ENCODE measurements at regions not wholly inside any gene's neighbourhood (a gene's known extent, or its start where the extent isn't known, plus 50 kb on each side); places are given as distances from the start of the nearest gene placed in this dataset.

- DNase-seq (ENCODE audit: low read depth in 2 of 2), result peak; percentile 42 to 74
These were observed 61.6 kb upstream of the MAP4 start for GRCh38 chr3:48077815-48078214.

GRCh38 chr3:48070030-48070429 lies 53.8 kb upstream of the MAP4 start:
- Histone ChIP-seq H3K4me2 (ENCODE audit: extremely low read depth, insufficient read depth, low read length) (no peak overlapping the region), H3K4me3 (replicated peaks in 1 of 4; ENCODE audit: control extremely low read depth in 1 of 4, insufficient read depth in 1 of 4, low read depth in 3 of 4, low read length in 4 of 4) (no peak overlapping the region), H3K79me2 (ENCODE audit: control insufficient read depth, insufficient read depth, low read length) (peaks cover 96% of the 10 kb centered on the region), H3K27me3 (ENCODE audit: control insufficient read depth, insufficient read depth, low read length) (no peaks in the 10 kb centered on the region), H4K20me1 (ENCODE audit: control insufficient read depth, extremely low read depth, insufficient read depth, low read length) (peaks cover 4% of the 10 kb centered on the region), H3K27ac (ENCODE audit: insufficient read depth, low read length) (no peak overlapping the region), H3K9me3 (ENCODE audit: control insufficient read depth, insufficient read depth, low read depth, low read length) (no peaks in the 10 kb centered on the region), H2AFZ (ENCODE audit: low read length) (no peak overlapping the region), H3K4me1 (ENCODE audit: control insufficient read depth, extremely low read depth, insufficient read depth, low read length) (peaks cover 7% of the 10 kb centered on the region), H3K9ac (ENCODE audit: insufficient read depth, low read length) (no peak overlapping the region), H3K36me3 (ENCODE audit: control insufficient read depth, insufficient read depth, low read length) (no peaks in the 10 kb centered on the region)
- TF ChIP-seq EZH2 (IDR thresholded peaks at IDR 0.05; ENCODE audit: low read length, missing control alignments) (no peak), CTCF (conservative IDR thresholded peaks at IDR 0.05 in 1 of 2, IDR thresholded peaks at IDR 0.05 in 1 of 2; ENCODE audit: low read depth in 1 of 2, low read length in 2 of 2) (no peak)
- no peak for DNase-seq (ENCODE audit: low read depth in 2 of 2)

More at GRCh38 chr3:48077815-48078214, 61.6 kb upstream of the MAP4 start:
- Histone ChIP-seq H3K9me3 (ENCODE audit: control insufficient read depth, insufficient read depth, low read depth, low read length) (no peaks in the 10 kb centered on the region), H3K9ac (ENCODE audit: insufficient read depth, low read length) (no peak overlapping the region), H3K4me1 (ENCODE audit: control insufficient read depth, extremely low read depth, insufficient read depth, low read length) (peaks cover 7% of the 10 kb centered on the region), H4K20me1 (ENCODE audit: control insufficient read depth, extremely low read depth, insufficient read depth, low read length) (peaks cover 2% of the 10 kb centered on the region), H3K4me3 (replicated peaks in 1 of 4; ENCODE audit: control extremely low read depth in 1 of 4, insufficient read depth in 1 of 4, low read depth in 3 of 4, low read length in 4 of 4) (no peak overlapping the region), H2AFZ (ENCODE audit: low read length) (no peak overlapping the region), H3K36me3 (ENCODE audit: control insufficient read depth, insufficient read depth, low read length) (no peaks in the 10 kb centered on the region), H3K27me3 (ENCODE audit: control insufficient read depth, insufficient read depth, low read length) (no peaks in the 10 kb centered on the region), H3K79me2 (ENCODE audit: control insufficient read depth, insufficient read depth, low read length) (peaks cover 94% of the 10 kb centered on the region), H3K27ac (ENCODE audit: insufficient read depth, low read length) (no peak overlapping the region), H3K4me2 (ENCODE audit: extremely low read depth, insufficient read depth, low read length) (no peak overlapping the region)
- TF ChIP-seq CTCF (conservative IDR thresholded peaks at IDR 0.05 in 1 of 2, IDR thresholded peaks at IDR 0.05 in 1 of 2; ENCODE audit: low read depth in 1 of 2, low read length in 2 of 2) (no peak), EZH2 (IDR thresholded peaks at IDR 0.05; ENCODE audit: low read length, missing control alignments) (no peak)

GRCh38 chr3:48069339-48069738 lies 53.1 kb upstream of the MAP4 start:
- no peak for TF ChIP-seq EZH2 (IDR thresholded peaks at IDR 0.05; ENCODE audit: low read length, missing control alignments)
- no peak for TF ChIP-seq CTCF (conservative IDR thresholded peaks at IDR 0.05 in 1 of 2, IDR thresholded peaks at IDR 0.05 in 1 of 2; ENCODE audit: low read depth in 1 of 2, low read length in 2 of 2)
- peaks cover 96% of the 10 kb centered on the region for H3K79me2 ChIP-seq (ENCODE audit: control insufficient read depth, insufficient read depth, low read length)
- H3K9me3 ChIP-seq (ENCODE audit: control insufficient read depth, insufficient read depth, low read depth, low read length), result no peaks in the 10 kb centered on the region
- H3K27me3 ChIP-seq (ENCODE audit: control insufficient read depth, insufficient read depth, low read length), result no peaks in the 10 kb centered on the region
- H3K4me3 ChIP-seq (replicated peaks in 1 of 4; ENCODE audit: control extremely low read depth in 1 of 4, insufficient read depth in 1 of 4, low read depth in 3 of 4, low read length in 4 of 4), result no peak overlapping the region
- H3K36me3 ChIP-seq (ENCODE audit: control insufficient read depth, insufficient read depth, low read length), result no peaks in the 10 kb centered on the region
- no peak overlapping the region for H2AFZ ChIP-seq (ENCODE audit: low read length)
- H3K27ac ChIP-seq (ENCODE audit: insufficient read depth, low read length), result peak overlapping the region; percentile 53
- H4K20me1 ChIP-seq (ENCODE audit: control insufficient read depth, extremely low read depth, insufficient read depth, low read length), result peaks cover 4% of the 10 kb centered on the region
- H3K4me1 ChIP-seq (ENCODE audit: control insufficient read depth, extremely low read depth, insufficient read depth, low read length), result peaks cover 7% of the 10 kb centered on the region
- peak overlapping the region; percentile 45 for H3K4me2 ChIP-seq (ENCODE audit: extremely low read depth, insufficient read depth, low read length)
- peak in 1 of 2 donors; percentile 25 for DNase-seq (ENCODE audit: low read depth in 2 of 2)
- no peak overlapping the region for H3K9ac ChIP-seq (ENCODE audit: insufficient read depth, low read length)
